GM12878 (cell line): ENCODE measurements at regions not wholly inside any gene's neighbourhood (a gene's known extent, or its start where the extent isn't known, plus 50 kb on each side); places are given as distances from the start of the nearest gene placed in this dataset.

Experiments used
- BRCA1 ChIP-seq: IDR thresholded peaks from 2 replicates; pipeline ENCODE4 v1.6.1; 2011; ENCODE audit warnings: low read depth, low read length, improper control_type of control experiment
- TF ChIP-seq, protein P1 (sequence below): IDR thresholded peaks from 2 replicates; pipeline ENCODE4 v1.6.1; 2012; ENCODE audit warnings: low read length, inconsistent platforms
- TF ChIP-seq, protein P2 (sequence below): fragments of 150-350 bp; IDR thresholded peaks from 2 replicates; pipeline ENCODE4 v1.6.1; 2014; ENCODE audit warnings: mild to moderate bottlenecking, low read depth, low read length
- TF ChIP-seq, protein P3 (sequence below): fragments of 450-650 bp; IDR thresholded peaks from 2 replicates; pipeline ENCODE4 v1.6.1; 2017; ENCODE audit warnings: borderline replicate concordance
- TF ChIP-seq, protein P4 (sequence below): fragments of 450-650 bp; IDR thresholded peaks from 2 replicates; pipeline ENCODE4 v1.6.1; 2018; ENCODE audit warnings: mild to moderate bottlenecking, low read depth, moderate library complexity; ENCODE audit not compliant: partially characterized antibody
- TF ChIP-seq, protein P5 (sequence below): fragments of 450-650 bp; IDR thresholded peaks from 2 replicates; pipeline ENCODE4 v1.6.1; 2017; ENCODE audit warnings: antibody characterized with exemption, mild to moderate bottlenecking, moderate library complexity

DNA sequence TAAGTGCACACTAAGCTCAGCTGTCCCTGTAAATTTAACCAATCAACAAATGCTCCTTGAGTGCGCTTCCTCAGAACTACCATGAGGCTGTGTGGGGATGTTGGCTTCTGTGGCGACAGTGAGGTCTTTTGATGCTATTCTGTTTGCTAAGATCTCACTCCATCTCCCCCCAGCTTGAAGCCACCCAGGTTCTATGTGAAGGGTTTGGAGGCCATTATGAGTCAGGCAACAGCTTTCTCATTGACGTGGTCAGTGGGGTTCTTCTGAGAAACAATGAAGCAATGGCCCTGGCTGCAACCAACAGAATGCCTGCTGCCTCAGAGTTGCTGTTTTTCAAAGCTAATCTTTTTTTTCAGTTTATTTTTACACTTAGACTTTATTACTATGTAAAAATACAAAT lies 205.5 kb downstream of the PTBP2 start (continued):
- TF ChIP-seq, protein P1, sequence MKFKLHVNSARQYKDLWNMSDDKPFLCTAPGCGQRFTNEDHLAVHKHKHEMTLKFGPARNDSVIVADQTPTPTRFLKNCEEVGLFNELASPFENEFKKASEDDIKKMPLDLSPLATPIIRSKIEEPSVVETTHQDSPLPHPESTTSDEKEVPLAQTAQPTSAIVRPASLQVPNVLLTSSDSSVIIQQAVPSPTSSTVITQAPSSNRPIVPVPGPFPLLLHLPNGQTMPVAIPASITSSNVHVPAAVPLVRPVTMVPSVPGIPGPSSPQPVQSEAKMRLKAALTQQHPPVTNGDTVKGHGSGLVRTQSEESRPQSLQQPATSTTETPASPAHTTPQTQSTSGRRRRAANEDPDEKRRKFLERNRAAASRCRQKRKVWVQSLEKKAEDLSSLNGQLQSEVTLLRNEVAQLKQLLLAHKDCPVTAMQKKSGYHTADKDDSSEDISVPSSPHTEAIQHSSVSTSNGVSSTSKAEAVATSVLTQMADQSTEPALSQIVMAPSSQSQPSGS = no peak
- TF ChIP-seq, protein P2, sequence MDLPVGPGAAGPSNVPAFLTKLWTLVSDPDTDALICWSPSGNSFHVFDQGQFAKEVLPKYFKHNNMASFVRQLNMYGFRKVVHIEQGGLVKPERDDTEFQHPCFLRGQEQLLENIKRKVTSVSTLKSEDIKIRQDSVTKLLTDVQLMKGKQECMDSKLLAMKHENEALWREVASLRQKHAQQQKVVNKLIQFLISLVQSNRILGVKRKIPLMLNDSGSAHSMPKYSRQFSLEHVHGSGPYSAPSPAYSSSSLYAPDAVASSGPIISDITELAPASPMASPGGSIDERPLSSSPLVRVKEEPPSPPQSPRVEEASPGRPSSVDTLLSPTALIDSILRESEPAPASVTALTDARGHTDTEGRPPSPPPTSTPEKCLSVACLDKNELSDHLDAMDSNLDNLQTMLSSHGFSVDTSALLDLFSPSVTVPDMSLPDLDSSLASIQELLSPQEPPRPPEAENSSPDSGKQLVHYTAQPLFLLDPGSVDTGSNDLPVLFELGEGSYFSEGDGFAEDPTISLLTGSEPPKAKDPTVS = no peak
- TF ChIP-seq, protein P3, sequence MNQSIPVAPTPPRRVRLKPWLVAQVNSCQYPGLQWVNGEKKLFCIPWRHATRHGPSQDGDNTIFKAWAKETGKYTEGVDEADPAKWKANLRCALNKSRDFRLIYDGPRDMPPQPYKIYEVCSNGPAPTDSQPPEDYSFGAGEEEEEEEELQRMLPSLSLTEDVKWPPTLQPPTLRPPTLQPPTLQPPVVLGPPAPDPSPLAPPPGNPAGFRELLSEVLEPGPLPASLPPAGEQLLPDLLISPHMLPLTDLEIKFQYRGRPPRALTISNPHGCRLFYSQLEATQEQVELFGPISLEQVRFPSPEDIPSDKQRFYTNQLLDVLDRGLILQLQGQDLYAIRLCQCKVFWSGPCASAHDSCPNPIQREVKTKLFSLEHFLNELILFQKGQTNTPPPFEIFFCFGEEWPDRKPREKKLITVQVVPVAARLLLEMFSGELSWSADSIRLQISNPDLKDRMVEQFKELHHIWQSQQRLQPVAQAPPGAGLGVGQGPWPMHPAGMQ = no peak
- TF ChIP-seq BRCA1 = no peak
- TF ChIP-seq, protein P4, sequence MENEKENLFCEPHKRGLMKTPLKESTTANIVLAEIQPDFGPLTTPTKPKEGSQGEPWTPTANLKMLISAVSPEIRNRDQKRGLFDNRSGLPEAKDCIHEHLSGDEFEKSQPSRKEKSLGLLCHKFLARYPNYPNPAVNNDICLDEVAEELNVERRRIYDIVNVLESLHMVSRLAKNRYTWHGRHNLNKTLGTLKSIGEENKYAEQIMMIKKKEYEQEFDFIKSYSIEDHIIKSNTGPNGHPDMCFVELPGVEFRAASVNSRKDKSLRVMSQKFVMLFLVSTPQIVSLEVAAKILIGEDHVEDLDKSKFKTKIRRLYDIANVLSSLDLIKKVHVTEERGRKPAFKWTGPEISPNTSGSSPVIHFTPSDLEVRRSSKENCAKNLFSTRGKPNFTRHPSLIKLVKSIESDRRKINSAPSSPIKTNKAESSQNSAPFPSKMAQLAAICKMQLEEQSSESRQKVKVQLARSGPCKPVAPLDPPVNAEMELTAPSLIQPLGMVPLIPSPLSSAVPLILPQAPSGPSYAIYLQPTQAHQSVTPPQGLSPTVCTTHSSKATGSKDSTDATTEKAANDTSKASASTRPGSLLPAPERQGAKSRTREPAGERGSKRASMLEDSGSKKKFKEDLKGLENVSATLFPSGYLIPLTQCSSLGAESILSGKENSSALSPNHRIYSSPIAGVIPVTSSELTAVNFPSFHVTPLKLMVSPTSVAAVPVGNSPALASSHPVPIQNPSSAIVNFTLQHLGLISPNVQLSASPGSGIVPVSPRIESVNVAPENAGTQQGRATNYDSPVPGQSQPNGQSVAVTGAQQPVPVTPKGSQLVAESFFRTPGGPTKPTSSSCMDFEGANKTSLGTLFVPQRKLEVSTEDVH = no peak
- TF ChIP-seq, protein P5, sequence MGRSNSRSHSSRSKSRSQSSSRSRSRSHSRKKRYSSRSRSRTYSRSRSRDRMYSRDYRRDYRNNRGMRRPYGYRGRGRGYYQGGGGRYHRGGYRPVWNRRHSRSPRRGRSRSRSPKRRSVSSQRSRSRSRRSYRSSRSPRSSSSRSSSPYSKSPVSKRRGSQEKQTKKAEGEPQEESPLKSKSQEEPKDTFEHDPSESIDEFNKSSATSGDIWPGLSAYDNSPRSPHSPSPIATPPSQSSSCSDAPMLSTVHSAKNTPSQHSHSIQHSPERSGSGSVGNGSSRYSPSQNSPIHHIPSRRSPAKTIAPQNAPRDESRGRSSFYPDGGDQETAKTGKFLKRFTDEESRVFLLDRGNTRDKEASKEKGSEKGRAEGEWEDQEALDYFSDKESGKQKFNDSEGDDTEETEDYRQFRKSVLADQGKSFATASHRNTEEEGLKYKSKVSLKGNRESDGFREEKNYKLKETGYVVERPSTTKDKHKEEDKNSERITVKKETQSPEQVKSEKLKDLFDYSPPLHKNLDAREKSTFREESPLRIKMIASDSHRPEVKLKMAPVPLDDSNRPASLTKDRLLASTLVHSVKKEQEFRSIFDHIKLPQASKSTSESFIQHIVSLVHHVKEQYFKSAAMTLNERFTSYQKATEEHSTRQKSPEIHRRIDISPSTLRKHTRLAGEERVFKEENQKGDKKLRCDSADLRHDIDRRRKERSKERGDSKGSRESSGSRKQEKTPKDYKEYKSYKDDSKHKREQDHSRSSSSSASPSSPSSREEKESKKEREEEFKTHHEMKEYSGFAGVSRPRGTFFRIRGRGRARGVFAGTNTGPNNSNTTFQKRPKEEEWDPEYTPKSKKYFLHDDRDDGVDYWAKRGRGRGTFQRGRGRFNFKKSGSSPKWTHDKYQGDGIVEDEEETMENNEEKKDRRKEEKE = no peak
- TF ChIP-seq, all 136 proteins: peak for 0
